Nephron progenitor cell (in vitro differentiated cells): ENCODE measurements at regions not wholly inside any gene's neighbourhood (a gene's known extent, or its start where the extent isn't known, plus 50 kb on each side); places are given as distances from the start of the nearest gene placed in this dataset.
A peak's percentile ranks its signal among the peaks of the same experiment; 100 is the strongest.
"Not testable (repeated sequence)": the region's sequence is repeated elsewhere in the genome, so short reads cannot be mapped to it uniquely, and the experiment has no call there.

Source experiments
- DNase-seq: peaks from one replicate; pipeline ENCODE4 v3.0.0; 2021
- H3K27ac Mint-ChIP-seq: 2 replicates; pipeline ENCODE4 v1.8.0; 2021; ENCODE audit warnings: mild to moderate bottlenecking, moderate library complexity, mixed read lengths
- H3K27me3 Mint-ChIP-seq: 2 replicates; pipeline ENCODE4 v1.8.0; 2021; ENCODE audit warnings: mild to moderate bottlenecking, low read depth, mixed read lengths; ENCODE audit not compliant: poor library complexity
- H3K36me3 Mint-ChIP-seq: 2 replicates; pipeline ENCODE4 v1.8.0; 2021; ENCODE audit warnings: low read depth, mixed read lengths
- H3K4me1 Mint-ChIP-seq: 2 replicates; pipeline ENCODE4 v1.8.0; 2021; ENCODE audit warnings: mixed read lengths
- H3K4me3 Mint-ChIP-seq: 2 replicates; pipeline ENCODE4 v1.8.0; 2021; ENCODE audit warnings: mild to moderate bottlenecking, moderate library complexity, mixed read lengths
- H3K9me3 Mint-ChIP-seq: 2 replicates; pipeline ENCODE4 v1.8.0; 2021; ENCODE audit warnings: mild to moderate bottlenecking, moderate library complexity, mixed read lengths
- TF ChIP-seq, protein P1 (sequence below): fragments of 200-600 bp; sonication (generic); IDR thresholded peaks from 2 replicates; pipeline ENCODE4 v1.5.0; 2021; ENCODE audit warnings: antibody characterized with exemption

DNA sequence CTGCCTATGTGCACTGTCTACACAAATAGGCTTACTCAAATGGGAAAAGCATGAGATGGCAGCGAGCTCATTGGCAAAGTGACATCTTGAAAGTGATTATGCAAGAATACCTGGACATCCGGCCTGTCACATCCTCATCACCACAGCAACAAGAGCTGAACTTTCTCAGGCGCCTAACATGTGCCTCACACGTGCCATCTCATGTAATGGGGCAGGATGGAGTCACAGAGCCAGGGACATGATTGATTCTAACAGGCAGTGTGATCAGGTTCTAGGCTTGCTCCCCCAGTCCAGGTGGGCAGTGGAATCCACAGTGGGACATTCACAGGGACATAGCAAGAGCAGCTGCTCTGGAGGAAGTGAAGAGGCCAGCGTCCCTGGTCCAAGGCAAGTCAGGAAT, 192.3 kb upstream of the SSTR4 start:
- Mint-ChIP-seq H3K27me3 (peaks cover 26% of the 10 kb centered on the region), H3K4me1 (peaks cover 13% of the 10 kb centered on the region), H3K9me3 (peaks cover 5% of the 10 kb centered on the region), H3K36me3 (peaks cover 4% of the 10 kb centered on the region), H3K4me3 (no peak overlapping the region), H3K27ac (no peak overlapping the region)
- DNase-seq, result no peak
- TF ChIP-seq, protein P1, sequence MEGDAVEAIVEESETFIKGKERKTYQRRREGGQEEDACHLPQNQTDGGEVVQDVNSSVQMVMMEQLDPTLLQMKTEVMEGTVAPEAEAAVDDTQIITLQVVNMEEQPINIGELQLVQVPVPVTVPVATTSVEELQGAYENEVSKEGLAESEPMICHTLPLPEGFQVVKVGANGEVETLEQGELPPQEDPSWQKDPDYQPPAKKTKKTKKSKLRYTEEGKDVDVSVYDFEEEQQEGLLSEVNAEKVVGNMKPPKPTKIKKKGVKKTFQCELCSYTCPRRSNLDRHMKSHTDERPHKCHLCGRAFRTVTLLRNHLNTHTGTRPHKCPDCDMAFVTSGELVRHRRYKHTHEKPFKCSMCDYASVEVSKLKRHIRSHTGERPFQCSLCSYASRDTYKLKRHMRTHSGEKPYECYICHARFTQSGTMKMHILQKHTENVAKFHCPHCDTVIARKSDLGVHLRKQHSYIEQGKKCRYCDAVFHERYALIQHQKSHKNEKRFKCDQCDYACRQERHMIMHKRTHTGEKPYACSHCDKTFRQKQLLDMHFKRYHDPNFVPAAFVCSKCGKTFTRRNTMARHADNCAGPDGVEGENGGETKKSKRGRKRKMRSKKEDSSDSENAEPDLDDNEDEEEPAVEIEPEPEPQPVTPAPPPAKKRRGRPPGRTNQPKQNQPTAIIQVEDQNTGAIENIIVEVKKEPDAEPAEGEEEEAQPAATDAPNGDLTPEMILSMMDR, result no peak

DNA sequence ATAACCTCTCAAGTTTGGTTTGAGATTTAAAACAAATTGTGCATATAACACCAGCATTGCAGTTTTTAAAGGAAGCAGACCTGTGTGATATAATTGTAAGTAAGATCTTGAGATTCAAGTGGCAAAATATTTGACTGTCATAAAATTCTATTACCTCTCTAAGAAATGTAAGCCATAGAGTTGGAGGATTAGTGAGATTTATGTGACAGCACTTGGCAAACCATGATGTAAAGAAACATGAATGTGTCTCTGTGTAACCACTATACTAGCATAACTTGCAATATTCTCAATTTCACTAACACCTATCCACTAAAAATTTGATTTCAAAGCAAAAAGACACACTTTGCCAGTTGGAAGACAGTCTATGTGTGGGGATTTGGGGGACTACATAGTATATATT, 190.2 kb upstream of the SSTR4 start:
- H3K9me3 Mint-ChIP-seq, result peaks cover 8% of the 10 kb centered on the region
- DNase-seq, result no peak
- H3K27ac Mint-ChIP-seq, result no peak overlapping the region
- H3K4me1 Mint-ChIP-seq, result peaks cover 13% of the 10 kb centered on the region
- H3K27me3 Mint-ChIP-seq, result peaks cover 28% of the 10 kb centered on the region
- TF ChIP-seq, protein P1, result no peak
- peaks cover 5% of the 10 kb centered on the region for H3K36me3 Mint-ChIP-seq
- no peak overlapping the region for H3K4me3 Mint-ChIP-seq

DNA sequence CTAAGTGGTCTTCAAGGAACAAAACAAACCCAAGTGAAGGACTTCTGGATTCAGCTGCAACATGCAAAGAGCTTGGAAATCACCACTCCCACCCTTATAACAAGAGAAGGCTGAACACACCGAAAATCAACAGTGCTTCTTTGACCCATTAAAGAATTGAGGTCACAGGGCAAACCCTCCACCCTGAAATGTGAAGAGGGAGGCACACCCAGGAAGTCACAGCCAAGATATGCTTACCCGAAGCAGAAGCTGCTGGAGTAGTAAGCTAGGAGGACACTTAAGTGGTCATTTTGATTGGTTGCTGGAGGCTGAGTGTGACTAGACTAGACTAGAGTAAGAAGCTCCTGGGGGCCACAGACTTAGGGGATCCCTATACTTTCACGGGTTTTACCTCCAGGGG, 188.2 kb upstream of the SSTR4 start:
- Mint-ChIP-seq H3K4me1 (peaks cover 4% of the 10 kb centered on the region), H3K36me3 (peaks cover 5% of the 10 kb centered on the region), H3K4me3 (no peak overlapping the region), H3K9me3 (peaks cover 8% of the 10 kb centered on the region), H3K27me3 (peaks cover 28% of the 10 kb centered on the region), H3K27ac (no peak overlapping the region)
- TF ChIP-seq, protein P1, result no peak
- no peak for DNase-seq

DNA sequence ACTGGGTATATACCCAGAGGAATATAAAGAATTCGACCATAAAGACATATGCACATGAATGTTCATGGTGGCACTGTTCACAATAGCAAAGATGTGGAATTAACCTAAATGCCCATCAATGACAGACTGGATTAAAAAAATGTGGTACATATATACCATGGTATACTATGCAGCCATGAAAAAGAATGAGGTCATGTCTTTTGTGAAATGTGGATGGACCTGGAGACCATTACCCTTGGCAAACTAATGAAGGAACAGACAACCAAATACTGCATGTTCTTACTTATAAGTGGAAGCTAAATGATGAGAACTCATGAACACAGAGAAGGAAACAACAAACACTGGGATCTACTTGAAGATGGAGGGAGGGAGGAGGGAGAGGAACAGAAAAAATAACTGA, 186.7 kb upstream of the SSTR4 start:
- no peak overlapping the region for H3K27ac Mint-ChIP-seq
- TF ChIP-seq, protein P1, result no peak
- H3K4me3 Mint-ChIP-seq, result no peak overlapping the region

DNA sequence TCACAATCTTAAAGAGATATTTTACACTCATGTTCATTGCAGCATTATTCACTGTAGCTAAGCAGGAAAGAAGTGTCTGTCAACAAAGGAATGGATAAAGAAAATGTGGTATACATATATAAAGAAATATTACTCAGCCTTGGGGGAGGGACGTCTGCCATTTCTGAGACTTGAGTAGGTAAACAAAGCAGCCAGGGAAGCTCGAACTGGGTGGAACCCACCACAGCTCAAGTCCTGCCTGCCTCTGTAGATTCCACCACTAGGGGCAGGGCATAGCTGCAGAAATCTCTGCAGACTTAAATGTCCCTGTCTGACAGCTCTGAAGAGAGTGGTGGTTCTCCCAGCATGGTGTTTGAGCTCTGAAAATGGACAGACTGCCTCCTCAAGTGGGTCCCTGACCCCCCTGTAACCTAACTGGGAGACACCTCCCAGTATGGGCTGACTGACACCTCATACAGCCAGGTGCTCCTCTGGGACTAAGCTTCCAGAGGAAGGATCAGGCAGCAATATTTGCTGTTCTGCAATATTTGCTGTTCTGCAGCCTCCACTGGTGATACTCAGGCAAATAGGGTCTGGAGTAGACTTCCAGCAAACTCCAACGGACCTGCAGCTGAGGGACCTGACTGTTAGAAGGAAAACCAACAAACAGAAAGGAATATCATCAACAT, 183.3 kb upstream of the SSTR4 start:
- not testable (repeated sequence) for H3K4me1 Mint-ChIP-seq, H3K27ac Mint-ChIP-seq, H3K27me3 Mint-ChIP-seq, H3K36me3 Mint-ChIP-seq, H3K4me3 Mint-ChIP-seq
- H3K9me3 Mint-ChIP-seq, result peaks cover 48% of the 10 kb centered on the region
- TF ChIP-seq, protein P1, result peak; percentile 72
- peak; percentile 43 for DNase-seq

More for the DNA sequence above, 186.7 kb upstream of the SSTR4 start:
- Mint-ChIP-seq H3K27me3 (peaks cover 14% of the 10 kb centered on the region), H3K4me1 (no peaks in the 10 kb centered on the region), H3K9me3 (peaks cover 18% of the 10 kb centered on the region), H3K36me3 (peaks cover 5% of the 10 kb centered on the region)
- DNase-seq, result no peak
